H9 (cell line): ENCODE measurements at regions not wholly inside any gene's neighbourhood (a gene's known extent, or its start where the extent isn't known, plus 50 kb on each side); places are given as distances from the start of the nearest gene placed in this dataset.

ENCODE experiments used
- DNase-seq: peaks from one replicate; pipeline ENCODE4 v3.0.0-alpha.2; 2017
- H2AFZ ChIP-seq: one replicate; pipeline ENCODE4 v1.6.1; 2013; ENCODE audit warnings: mild to moderate bottlenecking, low read length, control low read depth, moderate library complexity
- H2AK5ac ChIP-seq: 2 replicates; pipeline ENCODE4 v1.6.1; 2013; ENCODE audit warnings: low read length, control low read depth, mixed read lengths; ENCODE audit not compliant: insufficient read length
- H2BK120ac ChIP-seq: one replicate; pipeline ENCODE4 v1.6.1; 2013; ENCODE audit warnings: low read depth, mild to moderate bottlenecking, low read length, control low read depth, inconsistent platforms; ENCODE audit not compliant: poor library complexity, severe bottlenecking
- H2BK12ac ChIP-seq: 2 replicates; pipeline ENCODE4 v1.6.1; 2013; ENCODE audit warnings: low read length, control low read depth, mixed read lengths, low read depth; ENCODE audit not compliant: insufficient read length
- H2BK15ac ChIP-seq: 2 replicates; pipeline ENCODE4 v1.6.1; 2013; ENCODE audit warnings: low read depth, low read length, control low read depth
- H2BK20ac ChIP-seq: one replicate; pipeline ENCODE4 v1.6.1; 2013; ENCODE audit warnings: low read depth, mild to moderate bottlenecking, low read length, control low read depth, inconsistent platforms; ENCODE audit not compliant: poor library complexity, severe bottlenecking
- H2BK5ac ChIP-seq: 2 replicates; pipeline ENCODE4 v1.6.1; 2013; ENCODE audit warnings: low read length, control low read depth, mixed read lengths; ENCODE audit not compliant: insufficient read length
- H3K14ac ChIP-seq: 2 replicates; pipeline ENCODE4 v1.6.1; 2013; ENCODE audit warnings: low read length, control low read depth; ENCODE audit not compliant: insufficient read depth
- H3K18ac ChIP-seq: 2 replicates; pipeline ENCODE4 v1.6.1; 2013; ENCODE audit warnings: low read depth, mild to moderate bottlenecking, mixed read lengths, low read length, control low read depth; ENCODE audit not compliant: insufficient read length
- H3K23ac ChIP-seq: 2 replicates; pipeline ENCODE4 v1.6.1; 2013; ENCODE audit warnings: low read length, control low read depth, mixed read lengths, low read depth; ENCODE audit not compliant: insufficient read length
- H3K23me2 ChIP-seq: 2 replicates; pipeline ENCODE4 v1.6.1; 2013; ENCODE audit warnings: low read depth, mild to moderate bottlenecking, mixed read lengths, low read length, control low read depth; ENCODE audit not compliant: insufficient read length, poor library complexity, severe bottlenecking
- H3K27ac ChIP-seq: 2 replicates; pipeline ENCODE4 v1.5.1; 2013; ENCODE audit warnings: low read length, control low read depth, mixed read lengths, low read depth; ENCODE audit not compliant: insufficient read length
- H3K27me3 ChIP-seq: 2 replicates; pipeline ENCODE4 v1.6.1; 2013; ENCODE audit warnings: low read length, control low read depth, inconsistent platforms; ENCODE audit not compliant: insufficient read depth
- H3K4ac ChIP-seq: 2 replicates; pipeline ENCODE4 v1.6.1; 2013; ENCODE audit warnings: low read depth, mild to moderate bottlenecking, control low read depth, inconsistent platforms, low read length, moderate library complexity
- H3K4me1 ChIP-seq: 2 replicates; pipeline ENCODE4 v1.6.1; 2013; ENCODE audit warnings: low read length, control low read depth, inconsistent platforms; ENCODE audit not compliant: insufficient read depth
- H3K4me2 ChIP-seq: 2 replicates; pipeline ENCODE4 v1.6.1; 2013; ENCODE audit warnings: low read length, control low read depth, mixed read lengths; ENCODE audit not compliant: insufficient read length, insufficient read depth
- H3K56ac ChIP-seq: 2 replicates; pipeline ENCODE4 v1.6.1; 2013; ENCODE audit warnings: low read depth, mild to moderate bottlenecking, mixed read lengths, low read length, control low read depth; ENCODE audit not compliant: insufficient read length
- H3K79me1 ChIP-seq: 2 replicates; pipeline ENCODE4 v1.6.1; 2013; ENCODE audit warnings: low read depth, mild to moderate bottlenecking, moderate library complexity, low read length, control low read depth, inconsistent platforms; ENCODE audit not compliant: insufficient read depth, poor library complexity, severe bottlenecking
- H3K79me2 ChIP-seq: 2 replicates; pipeline ENCODE4 v1.6.1; 2013; ENCODE audit warnings: low read length, control low read depth, inconsistent platforms; ENCODE audit not compliant: insufficient read depth
- H3K9ac ChIP-seq: 2 replicates; pipeline ENCODE4 v1.6.1; 2013; ENCODE audit warnings: low read length, control low read depth, mixed read lengths; ENCODE audit not compliant: insufficient read length; ENCODE audit errors: extremely low read depth
- H3K9me3 ChIP-seq: one replicate; pipeline ENCODE4 v1.6.1; 2013; ENCODE audit warnings: low read depth, low read length, inconsistent platforms; ENCODE audit not compliant: control insufficient read depth
- H3T11ph ChIP-seq: one replicate; pipeline ENCODE4 v1.6.1; 2013; ENCODE audit warnings: mild to moderate bottlenecking, low read length, control low read depth, inconsistent platforms
- H4K20me1 ChIP-seq: one replicate; pipeline ENCODE4 v1.6.1; 2013; ENCODE audit not compliant: control insufficient read depth, insufficient read length, insufficient read depth
- H4K5ac ChIP-seq: 2 replicates; pipeline ENCODE4 v1.6.1; 2013; ENCODE audit warnings: low read depth, mild to moderate bottlenecking, mixed read lengths, low read length, control low read depth; ENCODE audit not compliant: insufficient read length
- H4K8ac ChIP-seq: replicated peaks from 2 replicates; pipeline ENCODE4 v1.6.1; 2013; ENCODE audit warnings: low read length, control low read depth, mixed read lengths, low read depth; ENCODE audit not compliant: insufficient read length
- H4K91ac ChIP-seq: 2 replicates; pipeline ENCODE4 v1.6.1; 2013; ENCODE audit warnings: low read depth, mild to moderate bottlenecking, moderate library complexity, mixed read lengths, low read length, control low read depth; ENCODE audit not compliant: insufficient read length
- H3K27ac Mint-ChIP-seq, 3 experiments: 2 replicates in 2 of 3; 3 replicates in 1 of 3; pipeline ENCODE4 v1.8.0; 2020 to 2021; ENCODE audit warnings: mixed read lengths in 3 of 3, mild to moderate bottlenecking in 1 of 3, moderate library complexity in 1 of 3
- H3K27me3 Mint-ChIP-seq: 2 replicates; pipeline ENCODE4 v1.8.0; 2021; ENCODE audit warnings: low read depth, mild to moderate bottlenecking, moderate library complexity, mixed read lengths
- H3K36me3 Mint-ChIP-seq, 3 experiments: 2 replicates in 2 of 3; 3 replicates in 1 of 3; pipeline ENCODE4 v1.8.0; 2020 to 2021; ENCODE audit warnings: low read depth in 3 of 3, mixed read lengths in 3 of 3; ENCODE audit not compliant: insufficient read depth in 1 of 3
- H3K4me1 Mint-ChIP-seq, 2 experiments: 2 replicates each; pipeline ENCODE4 v1.8.0; 2020; ENCODE audit warnings: mixed read lengths in 2 of 2
- H3K4me3 Mint-ChIP-seq, 2 experiments: 2 replicates in 1 of 2; 3 replicates in 1 of 2; pipeline ENCODE4 v1.8.0; 2020 to 2021; ENCODE audit warnings: mild to moderate bottlenecking in 2 of 2, mixed read lengths in 2 of 2, moderate library complexity in 1 of 2
- H3K9me3 Mint-ChIP-seq, 2 experiments: 2 replicates in 1 of 2; 3 replicates in 1 of 2; pipeline ENCODE4 v1.8.0; 2020; ENCODE audit warnings: mild to moderate bottlenecking in 2 of 2, mixed read lengths in 2 of 2, moderate library complexity in 1 of 2
- CTCF ChIP-seq: fragments of 200-600 bp; sonication (generic); conservative IDR thresholded peaks from 3 replicates; pipeline ENCODE4 v1.8.0; 2021; ENCODE audit warnings: antibody characterized with exemption, mild to moderate bottlenecking
- WGBS: extraction: QIAGEN DNeasy Blood & Tissue Kit; methylation state at CpG from one replicate; pipeline ENCODE4 v1.1.7; 2013; ENCODE audit warnings: missing lambda C conversion rate, low lambda C conversion rate, mixed read lengths; ENCODE audit not compliant: insufficient read length; ENCODE audit errors: extremely low coverage; 5-methylcytosine and 5-hydroxymethylcytosine counted together

GRCh38 chr4:124209211-124209610 lies 503.3 kb downstream of the ANKRD50 start:
- no peak overlapping the region for H3K56ac ChIP-seq
- TF ChIP-seq CTCF, result no peak
- H2BK20ac ChIP-seq, result no peak overlapping the region
- H3K18ac ChIP-seq, result no peak overlapping the region
- no peak overlapping the region for H2BK5ac ChIP-seq
- Mint-ChIP-seq H3K27ac (peak overlapping the region in 1 of 3 experiments; percentile 29; a peak in 1 of 7 replicates), H3K27me3 (no peaks in the 10 kb centered on the region), H3K9me3 (no peaks in the 10 kb centered on the region), H3K36me3 (no peaks in the 10 kb centered on the region), H3K4me3 (no peak overlapping the region), H3K4me1 (peaks cover 3 to 9% of the 10 kb centered on the region in 2 experiments; a peak in 2 of 4 replicates)
- no CpG with 5 or more reads among the region's 3 CpGs for WGBS
- peaks cover 6% of the 10 kb centered on the region; the same call in 1 of the 2 replicates for H3K4me1 ChIP-seq
- no peak overlapping the region for H3T11ph ChIP-seq
- H3K27ac ChIP-seq, result no peak overlapping the region
- H2BK15ac ChIP-seq, result no peak overlapping the region
- H3K4ac ChIP-seq, result no peak overlapping the region
- H4K91ac ChIP-seq, result no peak overlapping the region
- no peak overlapping the region for H2AFZ ChIP-seq
- H3K23me2 ChIP-seq, result no peaks in the 10 kb centered on the region
- no peak overlapping the region for H3K14ac ChIP-seq
- no peak overlapping the region for H2AK5ac ChIP-seq
- H4K8ac ChIP-seq, result no peak overlapping the region
- no peaks in the 10 kb centered on the region for H3K79me2 ChIP-seq
- H2BK120ac ChIP-seq, result no peak overlapping the region
- H3K27me3 ChIP-seq, result no peaks in the 10 kb centered on the region
- H3K9me3 ChIP-seq, result no peaks in the 10 kb centered on the region
- DNase-seq, result no peak
- no peak overlapping the region for H3K23ac ChIP-seq
- no peak overlapping the region for H2BK12ac ChIP-seq
- no peak overlapping the region for H4K5ac ChIP-seq
- no peaks in the 10 kb centered on the region for H4K20me1 ChIP-seq
- H3K79me1 ChIP-seq, result no peaks in the 10 kb centered on the region
- H3K4me2 ChIP-seq, result peak overlapping the region; percentile 16
- no peak overlapping the region for H3K9ac ChIP-seq
